Stimulated activated CD8-positive, alpha-beta memory T cell treated with anti-CD3 and anti-CD28 coated beads, Interleukin-7, amount 100 ng/mL, for 1 hour (primary cell): ENCODE measurements at regions not wholly inside any gene's neighbourhood (a gene's known extent, or its start where the extent isn't known, plus 50 kb on each side); places are given as distances from the start of the nearest gene placed in this dataset.

Experiments used
- DNase-seq, 2 donors: peaks; one replicate each; pipeline ENCODE4 v3.0.0-alpha.2; 2020; ENCODE audit warnings: low read depth in 2 of 2

DNA sequence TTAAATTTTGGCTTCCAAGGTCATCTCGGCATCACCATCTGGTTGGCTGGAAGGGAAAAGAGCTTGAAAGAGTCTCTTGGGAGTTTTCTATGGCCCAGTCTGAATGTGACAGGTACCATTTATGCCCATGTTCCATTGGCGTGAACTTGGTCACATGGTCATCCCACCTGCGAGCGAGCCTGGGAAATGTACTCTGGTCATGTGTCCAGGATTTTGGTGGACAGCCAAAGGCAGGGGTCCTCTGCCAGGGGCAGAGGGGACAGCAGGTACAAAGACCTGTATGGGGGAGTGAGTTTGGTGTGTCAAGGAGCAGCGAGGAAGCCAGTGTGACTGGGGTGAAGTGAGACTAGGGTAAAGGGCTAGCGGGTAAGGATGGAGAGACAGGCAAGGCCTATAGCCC lies 112.6 kb downstream of the CDC5L start:
- DNase-seq, result no peak

DNA sequence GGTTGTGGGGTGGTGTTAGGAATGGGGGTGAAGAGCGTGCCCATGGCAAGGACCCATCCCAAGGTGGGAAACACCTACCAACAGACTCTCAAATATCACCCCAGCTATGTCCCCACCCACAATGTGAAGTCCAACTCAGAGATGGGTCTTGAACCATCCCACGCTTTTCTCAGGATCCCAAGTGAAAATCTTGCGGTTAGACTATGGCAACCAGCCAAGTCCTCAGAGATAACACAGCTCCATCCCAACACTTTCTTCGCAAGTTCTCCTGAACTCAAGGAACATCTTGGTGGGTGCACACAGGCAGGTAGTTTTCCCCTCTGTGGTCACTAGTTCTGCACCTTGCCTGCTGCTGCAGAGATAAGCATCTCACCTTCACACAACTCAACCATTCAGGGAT lies 116.0 kb downstream of the CDC5L start:
- DNase-seq, result no peak

DNA sequence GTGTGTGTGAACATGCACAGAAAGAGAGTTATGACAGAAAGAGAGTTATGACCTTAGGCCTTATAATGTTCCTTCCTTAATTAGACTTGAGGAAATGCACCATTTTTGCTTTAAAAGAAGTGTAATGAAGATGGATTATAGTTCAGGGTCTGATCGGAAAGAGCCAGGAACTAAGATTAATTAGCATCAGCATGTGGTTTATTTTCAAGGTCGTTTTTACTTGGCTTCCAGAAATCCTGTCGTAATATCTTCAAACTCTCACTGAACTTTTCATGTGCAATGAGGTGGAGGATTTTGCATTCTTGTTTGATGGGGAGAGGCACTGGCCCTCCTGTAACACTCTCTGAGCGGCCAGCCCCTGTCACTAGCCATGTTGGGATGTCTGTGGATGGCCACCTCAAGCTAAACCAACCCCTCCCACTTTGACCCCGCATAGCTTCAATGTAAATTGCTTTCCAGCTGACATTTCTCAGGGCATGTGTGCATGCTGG lies 116.8 kb downstream of the CDC5L start:
- no peak for DNase-seq

DNA sequence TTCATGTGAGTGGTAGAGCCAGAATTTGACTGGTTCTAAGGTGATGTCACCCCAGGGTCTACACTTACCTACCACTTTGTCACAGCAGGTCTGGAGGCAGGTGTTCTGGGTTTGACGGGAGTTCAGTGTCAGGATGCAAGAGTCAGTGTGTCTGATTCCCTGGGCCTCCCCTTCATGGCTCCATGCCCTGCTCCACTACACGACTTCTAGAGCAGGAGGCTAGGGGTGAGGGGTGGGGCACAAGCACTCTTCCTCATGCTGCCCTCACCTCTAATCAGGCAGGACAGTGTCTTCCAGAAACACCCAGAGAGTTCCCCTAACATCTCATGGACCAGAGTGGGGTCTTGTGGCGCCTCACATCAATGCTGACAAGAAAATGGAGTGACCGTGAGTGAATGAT lies 118.2 kb downstream of the CDC5L start:
- DNase-seq, result no peak

DNA sequence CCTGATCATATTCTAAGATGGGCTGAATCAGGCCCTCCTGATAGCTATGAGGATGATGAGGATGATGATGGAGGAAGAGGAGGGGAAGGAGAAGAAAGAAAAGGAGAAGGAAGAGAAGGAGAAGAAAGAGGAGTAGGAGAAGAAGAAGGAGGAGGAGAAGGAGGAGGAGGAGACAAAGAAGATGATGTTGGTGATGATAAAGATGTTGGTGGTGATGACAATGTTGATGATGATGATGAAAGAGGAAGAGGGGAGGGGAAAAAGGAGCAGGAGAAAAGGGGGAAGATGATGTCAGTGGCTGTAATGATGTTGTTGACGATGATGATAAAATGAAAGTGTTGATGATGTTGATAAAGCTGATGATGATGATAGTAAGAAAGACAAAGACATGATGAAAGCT lies 119.5 kb downstream of the CDC5L start:
- no peak for DNase-seq

DNA sequence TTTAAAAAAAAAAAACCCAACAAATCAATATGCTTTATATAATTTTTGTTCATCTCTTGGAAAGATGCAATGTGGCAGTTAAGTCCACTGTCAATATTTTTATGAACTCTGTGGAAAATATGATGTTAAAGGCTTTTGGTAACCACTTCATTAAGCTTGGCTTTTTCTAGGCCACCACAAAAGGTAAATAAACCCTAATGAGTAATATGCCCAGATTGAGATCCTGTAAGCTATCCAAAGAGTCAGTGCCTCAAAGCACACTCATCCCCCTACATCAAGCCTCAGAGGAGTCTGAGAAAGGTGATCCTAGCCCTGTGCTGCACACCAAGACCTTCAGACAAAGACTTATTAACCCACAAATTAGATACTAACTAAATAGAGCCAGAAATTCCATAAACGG lies 121.1 kb downstream of the CDC5L start:
- DNase-seq, result no peak

DNA sequence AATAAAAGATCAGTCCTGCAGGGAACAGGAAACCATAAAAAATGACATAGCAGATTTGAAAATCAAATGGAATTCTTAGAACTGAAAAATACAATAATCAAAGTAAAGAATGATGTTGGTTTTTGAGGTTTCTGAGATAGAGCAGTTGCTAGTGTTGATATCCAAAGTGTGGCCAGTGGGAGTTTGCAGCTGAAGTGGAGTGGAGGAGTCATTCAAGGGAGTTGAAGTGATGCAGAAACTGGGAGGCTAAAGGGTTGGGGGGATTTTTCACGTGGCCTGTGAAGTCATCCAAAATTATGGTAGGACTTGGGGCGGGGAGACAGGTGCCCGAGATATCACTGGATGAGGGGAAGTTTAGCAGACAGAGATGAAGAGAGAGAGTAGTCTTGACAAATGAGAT lies 123.6 kb downstream of the CDC5L start:
- DNase-seq, result no peak

DNA sequence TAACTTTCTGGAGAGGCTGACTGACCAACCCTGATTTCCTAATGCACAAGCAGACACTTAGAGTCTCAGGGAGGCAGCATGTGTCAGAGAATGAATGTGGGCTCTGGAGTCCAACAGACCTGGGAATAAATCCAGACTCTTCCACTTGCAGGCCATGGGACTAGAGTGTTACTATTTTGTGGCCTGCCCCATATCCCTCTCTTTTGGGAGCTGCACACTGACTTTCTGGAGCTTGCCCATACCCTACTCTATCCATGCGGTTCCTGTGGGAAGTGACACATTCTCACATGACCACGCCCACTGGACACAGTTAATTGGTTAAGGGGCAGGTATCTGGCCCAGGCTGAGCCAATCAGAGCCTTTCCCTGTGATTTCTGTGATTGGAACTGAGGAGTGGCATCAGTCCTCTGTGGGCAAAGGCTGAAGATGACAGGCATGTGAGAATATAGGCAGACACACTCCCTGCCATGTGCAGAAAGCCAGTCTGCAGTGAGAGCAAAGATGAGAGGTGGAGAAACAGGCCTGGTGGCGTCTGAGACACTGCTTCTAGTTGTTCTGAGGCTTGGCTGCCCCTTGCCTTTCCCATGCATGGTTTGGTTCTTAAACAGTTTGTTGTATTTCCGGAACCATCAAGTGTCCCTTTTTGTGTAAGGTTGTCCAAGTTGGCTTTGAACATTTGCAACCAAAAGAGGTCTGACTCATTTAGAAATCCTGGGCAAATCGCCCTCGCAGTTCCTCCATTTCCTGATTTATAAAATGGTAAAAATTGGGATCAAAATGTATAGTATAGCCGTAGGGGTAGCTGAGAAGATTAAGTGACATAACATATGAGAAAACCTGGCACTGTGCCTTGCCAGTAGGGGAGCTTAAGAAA lies 125.6 kb downstream of the CDC5L start:
- DNase-seq, result no peak

DNA sequence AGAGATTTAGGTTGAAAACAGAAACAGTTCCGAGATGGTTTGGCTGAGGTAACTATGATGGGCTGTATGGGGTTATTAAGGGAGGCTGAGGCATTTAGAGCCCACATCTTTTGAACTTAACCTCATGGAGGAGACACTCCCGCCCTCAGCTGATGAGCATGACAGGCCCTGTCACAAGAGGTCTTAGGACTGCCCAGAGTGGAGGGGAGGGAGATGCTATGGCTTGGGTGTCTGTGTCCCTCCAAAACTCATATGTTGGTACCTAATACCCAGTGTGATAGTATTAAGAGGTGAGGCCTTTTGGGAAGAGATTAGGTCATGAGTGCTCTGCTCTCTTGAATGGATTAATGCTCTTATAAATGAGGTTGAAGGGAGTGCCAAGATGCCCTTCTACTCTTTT lies 126.6 kb downstream of the CDC5L start:
- no peak for DNase-seq

DNA sequence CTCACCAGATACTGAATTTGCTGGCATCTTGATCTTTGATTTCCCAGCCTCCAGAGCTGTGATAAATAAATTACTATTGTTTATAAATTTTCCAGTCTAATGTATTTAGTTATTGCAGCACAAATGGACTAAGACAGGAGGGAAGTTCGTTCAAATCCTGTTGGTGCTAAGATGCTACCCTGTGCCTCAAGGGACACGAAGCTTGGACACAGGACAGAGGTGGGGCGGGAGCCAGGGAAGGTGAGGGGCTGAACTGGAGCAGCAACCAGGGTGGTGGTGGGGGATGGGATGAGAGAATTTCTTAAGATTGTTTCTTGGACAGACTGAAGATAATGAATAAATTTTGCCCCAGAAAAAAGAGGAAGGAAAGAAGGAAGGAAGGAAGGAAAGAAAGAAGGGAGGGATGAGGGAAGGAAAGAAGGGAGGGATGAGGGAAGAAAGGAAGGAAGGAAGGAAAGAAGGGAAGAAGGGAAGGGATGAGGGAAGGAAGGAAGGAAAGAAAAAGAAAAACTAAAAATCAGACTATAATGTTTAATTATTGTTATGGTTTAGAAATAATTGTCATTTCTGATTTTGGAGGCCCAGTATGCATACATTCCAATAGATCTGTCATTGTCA lies 127.2 kb downstream of the CDC5L start:
- DNase-seq, result no peak

DNA sequence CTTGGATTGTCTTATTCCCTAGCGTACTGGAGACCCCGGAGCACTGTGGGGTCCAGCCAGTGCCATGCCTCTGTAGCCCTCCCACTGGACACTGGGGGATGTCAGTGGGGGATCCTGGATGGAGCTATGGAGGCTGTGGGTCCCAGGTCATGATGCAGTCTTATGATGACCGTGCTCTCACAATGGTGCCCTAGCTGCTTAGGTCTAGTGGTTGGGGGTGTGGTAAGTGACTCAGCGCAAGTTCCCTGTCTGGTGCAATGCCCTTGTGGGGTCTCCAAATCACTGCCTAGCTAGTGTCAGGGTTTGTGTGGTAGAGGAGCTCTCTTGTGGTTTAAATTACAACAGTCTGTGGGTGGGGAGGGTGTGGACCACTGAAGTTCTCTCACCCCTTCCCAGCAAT lies 135.4 kb downstream of the CDC5L start:
- DNase-seq, result no peak

DNA sequence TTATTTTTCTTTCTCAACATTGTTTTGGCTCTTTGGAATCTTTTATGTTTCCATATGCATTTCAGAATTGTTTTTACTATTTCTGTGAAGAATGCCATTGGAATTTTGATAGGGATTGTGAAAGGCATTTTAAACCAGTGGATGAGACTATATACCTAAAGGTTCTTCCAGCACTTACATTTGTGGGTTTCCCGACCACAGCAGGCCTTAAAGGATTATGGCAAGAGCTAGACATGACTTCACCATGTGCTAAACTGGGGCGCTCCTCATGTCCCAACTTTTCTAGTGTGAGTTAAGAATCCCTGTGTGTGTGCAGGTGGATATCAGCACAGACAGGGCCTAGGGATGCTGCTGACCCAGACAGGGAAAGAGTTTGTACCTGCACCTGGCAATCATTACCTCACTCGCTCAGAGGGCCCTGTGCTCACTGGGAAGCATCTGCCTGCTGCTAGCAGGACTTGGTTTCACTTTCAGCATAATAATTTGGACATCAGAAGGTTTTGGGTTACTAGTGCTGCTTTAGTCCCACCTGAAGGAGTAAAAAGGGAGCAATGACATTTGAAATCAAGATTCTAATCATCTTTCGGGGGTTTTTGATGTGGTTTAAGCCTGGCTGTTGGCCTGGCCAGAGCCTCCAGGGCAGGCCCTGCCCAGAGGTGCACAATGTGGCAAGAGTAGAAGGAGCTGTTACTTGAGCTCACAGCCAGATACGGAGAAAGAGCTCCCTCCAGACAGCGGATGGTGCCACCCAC lies 137.1 kb downstream of the CDC5L start:
- no peak for DNase-seq

DNA sequence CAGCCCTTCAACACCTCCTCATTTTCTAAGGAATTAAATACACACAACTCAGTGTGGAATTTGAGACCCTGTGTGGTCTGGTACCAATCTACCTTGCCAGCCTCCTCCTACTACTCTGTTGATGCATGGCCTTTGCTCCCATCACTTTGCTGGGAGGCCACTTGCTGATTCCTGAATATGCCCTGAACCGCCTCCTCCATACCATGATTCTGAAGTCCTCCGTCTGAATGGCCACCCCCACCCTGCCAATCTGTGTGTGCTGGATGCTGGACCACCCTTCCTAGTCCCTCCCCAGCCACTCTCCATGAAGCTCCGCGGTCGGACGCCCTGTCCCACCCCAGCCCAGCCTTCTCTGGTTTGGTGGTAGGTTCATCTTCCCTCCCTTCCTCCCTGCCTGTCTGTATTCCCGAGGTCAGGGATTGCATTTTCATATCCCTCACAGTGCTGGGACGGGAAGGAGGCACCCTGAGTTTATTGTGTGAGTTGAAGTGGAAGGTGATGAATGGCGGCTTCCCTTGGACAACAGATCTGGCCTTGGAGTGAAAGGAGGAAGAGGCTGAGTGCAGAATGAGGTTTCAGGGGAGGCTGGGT lies 138.3 kb downstream of the CDC5L start:
- no peak for DNase-seq

DNA sequence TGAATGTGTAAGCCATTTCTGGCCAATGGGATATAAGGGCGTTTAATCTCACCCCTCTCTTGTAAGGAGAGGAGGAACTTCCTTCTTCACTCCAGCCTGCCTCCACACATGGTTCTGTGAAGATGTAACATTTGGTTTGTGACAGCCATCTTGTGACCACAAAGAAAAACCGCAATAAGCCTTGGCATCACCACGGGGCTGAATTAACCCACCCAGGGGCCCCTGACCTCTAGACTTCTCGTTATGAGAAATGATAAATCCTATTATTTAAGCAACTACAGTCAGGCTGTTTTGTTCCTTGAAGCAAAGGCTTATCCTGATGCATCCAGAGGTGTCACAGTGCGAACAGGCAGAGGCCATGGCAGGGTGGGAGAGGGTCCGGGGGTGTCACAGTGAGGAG lies 139.7 kb downstream of the CDC5L start:
- DNase-seq, result no peak

DNA sequence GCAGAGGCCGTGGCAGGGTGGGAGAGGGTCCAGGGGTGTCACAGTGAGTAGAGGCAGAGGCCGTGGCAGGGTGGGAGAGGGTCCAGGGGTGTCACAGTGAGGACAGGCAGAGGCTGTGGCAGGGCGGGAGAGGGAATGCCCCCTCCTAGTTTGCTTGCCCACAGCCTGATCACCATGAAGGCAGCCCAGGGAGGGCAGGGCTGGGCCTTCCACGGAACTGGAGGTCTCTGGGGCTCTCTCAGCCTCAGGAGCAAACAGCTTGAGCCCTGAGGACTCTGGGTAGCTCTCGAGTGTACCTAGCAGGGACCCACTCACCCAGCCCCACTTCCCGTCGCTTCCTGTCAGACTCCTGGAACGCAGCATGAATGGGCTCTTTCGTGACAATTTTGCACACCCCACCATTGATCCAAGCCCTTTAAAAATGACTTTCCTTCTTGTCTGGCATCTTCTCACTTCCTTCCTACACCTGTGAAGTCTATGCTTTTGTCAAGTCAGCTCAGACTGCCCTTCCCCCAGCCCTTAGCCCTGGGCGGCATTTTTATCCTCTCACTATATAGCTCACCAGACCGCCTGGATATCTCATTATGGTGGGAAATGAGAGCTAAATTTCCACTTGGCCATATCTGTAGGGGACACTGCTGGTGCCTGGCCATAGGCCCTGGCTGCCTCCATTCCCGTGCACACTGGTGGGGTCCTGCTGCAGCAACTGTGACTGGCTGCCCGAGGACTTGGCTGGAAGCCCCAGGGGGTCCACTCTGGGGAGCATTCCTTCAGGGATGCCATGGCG lies 140.3 kb downstream of the CDC5L start:
- DNase-seq, result no peak

DNA sequence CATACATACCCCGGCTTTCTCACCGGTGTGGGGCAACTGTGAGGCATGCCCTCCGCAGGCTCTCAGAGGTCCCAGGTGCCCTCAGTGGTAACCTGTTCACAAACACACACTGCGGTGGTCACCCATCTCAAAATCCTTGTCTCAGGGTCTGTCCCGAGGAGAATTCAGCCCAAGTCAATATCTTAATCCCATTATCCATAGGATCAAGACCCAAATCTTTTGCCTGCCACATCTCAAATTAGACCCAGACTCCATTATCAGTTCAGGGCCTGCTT lies 140.8 kb downstream of the CDC5L start:
- no peak for DNase-seq

DNA sequence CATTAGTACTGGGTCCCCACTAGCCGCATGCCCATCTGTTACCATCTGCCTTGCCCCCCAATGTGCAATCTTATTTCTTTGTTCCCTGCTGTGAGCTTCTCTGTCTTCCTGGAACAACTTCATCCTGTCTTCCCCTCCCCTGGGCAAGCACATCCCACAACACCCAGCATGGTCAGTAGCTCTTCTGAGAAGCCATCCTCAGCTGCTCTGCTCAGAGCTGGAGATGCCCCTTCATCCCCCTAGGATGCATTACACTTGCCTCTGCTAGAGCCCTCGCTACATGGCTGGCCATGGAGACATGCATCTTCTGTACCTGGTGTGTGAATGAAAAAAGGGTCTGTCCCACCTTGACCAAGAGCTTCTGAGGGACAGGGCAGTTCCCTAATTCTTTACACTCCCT lies 141.2 kb downstream of the CDC5L start:
- DNase-seq, result no peak

DNA sequence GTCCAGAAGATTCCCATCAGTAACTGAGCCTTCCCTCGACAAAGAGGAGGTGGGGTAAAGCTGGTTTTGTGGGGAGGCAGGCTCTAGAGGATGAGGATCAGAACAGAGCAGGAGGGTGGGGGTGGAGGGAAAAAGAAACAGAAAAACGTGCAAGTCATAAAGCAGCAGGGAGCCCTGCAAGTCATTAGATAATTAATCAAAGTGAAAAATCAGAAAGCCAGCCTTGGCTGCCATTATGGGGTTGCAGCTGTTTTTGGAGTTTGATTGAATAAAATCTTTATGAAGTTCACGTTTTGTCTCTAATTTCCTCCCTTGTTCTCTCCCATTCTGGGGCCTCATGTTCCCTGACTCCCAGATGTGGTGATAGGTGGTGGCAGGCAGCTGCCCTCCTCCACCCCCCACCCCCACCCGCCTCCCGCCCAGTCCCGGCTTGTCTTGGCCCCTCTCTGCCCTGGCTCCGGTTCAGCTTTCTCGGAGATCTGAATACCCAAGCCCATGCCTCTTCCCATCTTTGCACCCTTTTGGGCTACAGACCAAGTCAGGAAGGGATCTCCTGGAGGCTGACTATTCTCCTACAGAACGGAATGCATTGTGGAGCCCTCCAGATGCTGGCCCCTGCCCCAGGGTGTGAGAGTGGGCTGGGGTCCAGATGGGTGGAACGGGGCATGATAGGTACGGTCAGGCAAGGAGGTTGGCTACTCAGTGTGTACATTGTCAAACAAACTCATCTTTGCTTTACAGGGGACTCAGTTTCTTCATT lies 141.8 kb downstream of the CDC5L start:
- DNase-seq, result no peak

DNA sequence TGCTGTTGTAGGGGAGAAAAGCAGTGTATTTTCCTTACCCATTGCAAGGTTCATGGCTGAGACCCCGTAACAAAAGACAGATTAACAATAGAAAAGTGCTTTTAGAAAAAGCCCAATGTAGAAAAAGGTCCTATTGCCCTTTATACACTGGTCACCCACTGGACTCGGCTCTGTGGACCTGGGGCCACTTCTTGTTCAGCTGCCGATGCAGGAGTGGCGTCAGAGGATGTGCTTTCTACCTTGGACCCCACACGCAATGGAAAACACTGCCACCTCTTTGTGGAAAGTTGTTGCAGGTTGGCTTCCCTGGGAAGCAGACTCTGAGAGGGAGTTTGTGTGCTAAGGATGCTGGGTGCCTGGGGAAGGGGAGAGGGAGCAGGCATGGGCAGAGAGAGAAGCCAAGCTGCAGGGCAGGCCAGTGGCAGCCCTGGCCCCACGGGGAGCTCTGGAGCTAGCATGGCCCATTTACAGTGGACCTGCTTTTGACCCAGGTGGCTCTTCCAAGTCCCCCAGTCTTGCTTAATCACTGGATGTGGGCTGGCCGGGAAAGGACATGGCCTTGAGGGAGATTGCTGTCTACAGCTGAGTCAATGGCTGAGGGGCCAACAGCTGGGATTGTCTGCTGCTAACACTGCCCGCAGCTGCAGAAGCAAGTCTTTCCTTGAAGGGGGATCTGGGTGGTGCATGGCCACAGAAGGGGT lies 142.9 kb downstream of the CDC5L start:
- DNase-seq, result no peak

DNA sequence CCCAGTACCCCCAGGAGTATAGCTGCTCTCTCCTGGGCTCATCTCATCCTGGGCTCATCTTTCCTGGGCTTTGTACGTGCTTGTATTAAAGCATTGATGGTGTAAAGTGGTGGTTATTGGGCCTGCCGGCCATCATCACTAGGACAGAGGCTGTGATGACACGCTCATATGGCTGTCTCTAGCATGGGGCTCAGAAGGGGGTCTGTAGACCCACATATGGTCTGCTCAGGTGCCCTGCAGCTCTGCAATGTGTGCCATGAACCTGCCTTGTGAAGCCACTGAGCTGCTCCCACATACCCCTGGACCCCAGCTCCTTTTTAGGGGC lies 143.4 kb downstream of the CDC5L start:
- no peak for DNase-seq
